ENCODE measurements at regions not wholly inside any gene's neighbourhood (a gene's known extent, or its start where the extent isn't known, plus 50 kb on each side); places are given as distances from the start of the nearest gene placed in this dataset.
A peak's percentile ranks its signal among the peaks of the same experiment; 100 is the strongest.

- no peak for DNase-seq
These were observed 762.1 kb upstream of the RBFOX1 start for GRCh38 chr16:6570530-6570929.

- no peak for DNase-seq
These were observed 769.7 kb upstream of the RBFOX1 start for GRCh38 chr16:6562986-6563385.

GRCh38 chr16:6560306-6561100, 772.1 kb upstream of the RBFOX1 start:
- no peak for DNase-seq

- DNase-seq: no peak
These were observed 774.0 kb upstream of the RBFOX1 start for GRCh38 chr16:6558661-6559060.

- no peak for DNase-seq
These were observed 774.5 kb upstream of the RBFOX1 start for GRCh38 chr16:6558126-6558525.

- peak; percentile 38 to 52 for DNase-seq
These were observed 775.2 kb upstream of the RBFOX1 start for GRCh38 chr16:6557353-6558023.

- no peak for DNase-seq
These were observed 783.2 kb upstream of the RBFOX1 start for GRCh38 chr16:6549415-6549814.

GRCh38 chr16:6548507-6548906, 784.1 kb upstream of the RBFOX1 start:
- DNase-seq: no peak

GRCh38 chr16:6547131-6547530, 785.5 kb upstream of the RBFOX1 start:
- no peak for DNase-seq

- DNase-seq: no peak
These were observed 787.3 kb upstream of the RBFOX1 start for GRCh38 chr16:6545329-6545728.

GRCh38 chr16:6541267-6541666, 791.4 kb upstream of the RBFOX1 start:
- no peak for DNase-seq

GRCh38 chr16:6536411-6536810, 796.2 kb upstream of the RBFOX1 start:
- no peak for DNase-seq

GRCh38 chr16:6531067-6531466, 801.6 kb upstream of the RBFOX1 start:
- no peak for DNase-seq

- no peak for DNase-seq
These were observed 804.4 kb upstream of the RBFOX1 start for GRCh38 chr16:6528217-6528616.

GRCh38 chr16:6527646-6528045, 805.0 kb upstream of the RBFOX1 start:
- no peak for DNase-seq

GRCh38 chr16:6524501-6524900, 808.1 kb upstream of the RBFOX1 start:
- no peak for DNase-seq

GRCh38 chr16:6517020-6517720, 815.5 kb upstream of the RBFOX1 start:
- no peak for DNase-seq

GRCh38 chr16:6512512-6512911, 820.1 kb upstream of the RBFOX1 start:
- no peak for DNase-seq

- DNase-seq: no peak
These were observed 822.4 kb upstream of the RBFOX1 start for GRCh38 chr16:6510261-6510660.

- DNase-seq: no peak
These were observed 833.2 kb upstream of the RBFOX1 start for GRCh38 chr16:6499413-6499812.

- DNase-seq: no peak
These were observed 833.8 kb upstream of the RBFOX1 start for GRCh38 chr16:6498858-6499257.

- no peak for DNase-seq
These were observed 835.6 kb upstream of the RBFOX1 start for GRCh38 chr16:6496996-6497395.

GRCh38 chr16:6495486-6496210, 837.0 kb upstream of the RBFOX1 start:
- no peak for DNase-seq

All from inflammatory macrophage (primary cell).